HepG2 (cell line): ENCODE measurements at regions not wholly inside any gene's neighbourhood (a gene's known extent, or its start where the extent isn't known, plus 50 kb on each side); places are given as distances from the start of the nearest gene placed in this dataset.

ENCODE experiments used
- ATAC-seq: fragments of 200-7000 bp; cut with Tn5 transposase; 3 replicates; pipeline ENCODE4 v1.9.1; 2020; ENCODE audit warnings: mild to moderate bottlenecking, moderate library complexity
- BruUV-seq: library from RNA; stranded (reverse); fragments of 400-500 nt; replicated peaks from 2 replicates; lab custom pipeline; 2021; lab: Mats Ljungman, UMichigan
- CTCF ChIA-PET: fragments of 300-600 bp; formaldehyde crosslinking; extraction: SDS; loops from one replicate; lab custom pipeline; 2021; ENCODE audit warnings: low total read pairs, inconsistent platforms, low intra/inter-chr PET ratio; lab: Yijun Ruan, JAX
- POLR2A ChIA-PET: fragments of 350-600 bp; sonication (Branson Sonifier 250); formaldehyde crosslinking; loops from one replicate; lab custom pipeline; 2020; ENCODE audit warnings: antibody characterized with exemption, inconsistent platforms; lab: Yijun Ruan, JAX
- DNase-seq: peaks from one replicate; pipeline ENCODE4 v3.0.0-alpha.2; 2015; ENCODE audit warnings: low spot score
- FAIRE-seq: peaks from 3 replicates; lab custom pipeline; 2011; peaks lifted over from hg19 to GRCh38; lab: Jason Lieb, UNC
- H2AFZ ChIP-seq: one replicate; pipeline ENCODE4 v1.6.1; 2011; ENCODE audit warnings: low read length, inconsistent platforms
- H3K27ac ChIP-seq: fragments of 300-600 bp; 3 replicates; pipeline ENCODE4 v1.8.0; 2011; ENCODE audit warnings: mixed run types, mild to moderate bottlenecking, mixed read lengths, low read length, inconsistent platforms; ENCODE audit not compliant: insufficient read depth; ENCODE audit errors: extremely low read length
- H3K27me3 ChIP-seq, 2 experiments: fragments of 200-600 bp in 1 of 2; 2 replicates in 1 of 2; 3 replicates in 1 of 2; pipeline versions ENCODE4 v1.6.0 to v1.8.0; 2011; ENCODE audit warnings: low read length in 2 of 2, mild to moderate bottlenecking in 2 of 2, moderate library complexity in 2 of 2, inconsistent platforms in 1 of 2; ENCODE audit not compliant: insufficient read depth in 2 of 2, control insufficient read depth in 1 of 2
- H3K36me3 ChIP-seq, 2 experiments: fragments of 200-600 bp in 1 of 2; replicated peaks in 1 of 2; 2 replicates in 1 of 2; 3 replicates in 1 of 2; pipeline versions ENCODE4 v1.5.1 to v1.8.0; 2011; ENCODE audit warnings: low read length in 2 of 2, inconsistent platforms in 1 of 2; ENCODE audit not compliant: insufficient read depth in 2 of 2, control insufficient read depth in 1 of 2
- H3K4me1 ChIP-seq: 2 replicates; pipeline ENCODE4 v1.5.1; 2012; ENCODE audit warnings: low read length, inconsistent platforms; ENCODE audit not compliant: insufficient read depth
- H3K4me2 ChIP-seq: 2 replicates; pipeline ENCODE4 v1.6.0; 2011; ENCODE audit warnings: low read depth, low read length, inconsistent platforms
- H3K4me3 ChIP-seq, 3 experiments: fragments of 200-600 bp in 1 of 3; sonication (generic), shearing (Covaris generic) in 1 of 3; replicated peaks in 1 of 3; 2 replicates each; pipeline ENCODE4 v1.5.1; 2011 to 2016; ENCODE audit warnings: low read length in 3 of 3, inconsistent platforms in 2 of 3, low read depth in 2 of 3, mild to moderate bottlenecking in 2 of 3, control low read depth in 1 of 3, mixed read lengths in 1 of 3; ENCODE audit not compliant: insufficient read depth in 1 of 3
- H3K79me2 ChIP-seq: one replicate; pipeline ENCODE4 v1.6.1; 2011; ENCODE audit warnings: low read length, inconsistent platforms; ENCODE audit not compliant: insufficient read depth
- H3K9ac ChIP-seq: 2 replicates; pipeline ENCODE4 v1.6.0; 2011; ENCODE audit warnings: mild to moderate bottlenecking, low read depth, low read length, inconsistent platforms; ENCODE audit not compliant: insufficient read depth
- H3K9me3 ChIP-seq: 2 replicates; pipeline ENCODE4 v1.5.1; 2012; ENCODE audit warnings: mild to moderate bottlenecking, low read length
- H4K20me1 ChIP-seq: 2 replicates; pipeline ENCODE4 v1.6.0; 2011; ENCODE audit warnings: inconsistent platforms, mild to moderate bottlenecking, low read length, moderate library complexity; ENCODE audit not compliant: insufficient read depth
- FIP1L1 ChIP-seq: fragments of 200-400 bp; formaldehyde crosslinking; IDR thresholded peaks from 2 replicates; pipeline ENCODE4 v1.6.1; 2018; ENCODE audit warnings: low read depth, mild to moderate bottlenecking, low read length, moderate library complexity, borderline replicate concordance; ENCODE audit not compliant: insufficient read depth
- FLYWCH1 ChIP-seq: sonication (generic); formaldehyde crosslinking; IDR thresholded peaks from 2 replicates; pipeline ENCODE4 v1.8.1; 2023; ENCODE audit warnings: mild to moderate bottlenecking, missing genetic modification reagents
- FOXA3 ChIP-seq: IDR thresholded peaks from 2 replicates; pipeline ENCODE4 v1.6.1; 2016; ENCODE audit warnings: missing genetic modification reagents, missing compliant biosample characterization
- HDAC1 ChIP-seq: sonication (generic); formaldehyde crosslinking; IDR thresholded peaks from 2 replicates; pipeline ENCODE4 v1.5.1; 2020; ENCODE audit warnings: mild to moderate bottlenecking, missing genetic modification reagents
- HNRNPLL ChIP-seq: fragments of 200-400 bp; formaldehyde crosslinking; IDR thresholded peaks from 2 replicates; pipeline ENCODE4 v1.6.1; 2017; ENCODE audit warnings: mild to moderate bottlenecking, low read depth, low read length; ENCODE audit not compliant: poor library complexity, severe bottlenecking
- PHB2 ChIP-seq: fragments of 450-650 bp; IDR thresholded peaks from 2 replicates; pipeline ENCODE4 v1.6.1; 2018; ENCODE audit not compliant: partially characterized antibody
- SIX1 ChIP-seq: sonication (generic); formaldehyde crosslinking; IDR thresholded peaks from 2 replicates; pipeline ENCODE4 v1.4.0; 2020; ENCODE audit warnings: missing genetic modification reagents, borderline replicate concordance
- SP2 ChIP-seq: sonication (generic); formaldehyde crosslinking; IDR thresholded peaks from 2 replicates; pipeline ENCODE4 v1.5.1; 2020; ENCODE audit warnings: mild to moderate bottlenecking, missing genetic modification reagents
- ZMYM2 ChIP-seq: sonication (generic); formaldehyde crosslinking; IDR thresholded peaks from 2 replicates; pipeline ENCODE4 v1.8.0; 2022; ENCODE audit warnings: mild to moderate bottlenecking, missing genetic modification reagents
- ZNF263 ChIP-seq: sonication (generic); formaldehyde crosslinking; IDR thresholded peaks from 2 replicates; pipeline ENCODE4 v1.4.0; 2020; ENCODE audit warnings: missing genetic modification reagents
- ZNF468 ChIP-seq: sonication (generic); formaldehyde crosslinking; IDR thresholded peaks from 2 replicates; pipeline ENCODE4 v1.8.0; 2022; ENCODE audit warnings: mild to moderate bottlenecking, moderate library complexity, missing genetic modification reagents
- in situ Hi-C: cut with HindIII; loops from 2 replicates; pipeline ENCODE4 v1.10.0; 2017; ENCODE audit warnings: low pct_unique_long_range_greater_than_20kb; ENCODE audit not compliant: extremely low pct_ligation_motif_present
- intact Hi-C: fragments of 100-400 bp; cut with micrococcal nuclease; formaldehyde crosslinking; loops from one replicate; pipeline ENCODE4 v1.10.0; 2022; ENCODE audit not compliant: unreplicated experiment
- TF ChIP-seq, protein P1 (sequence below): sonication (generic); formaldehyde crosslinking; IDR thresholded peaks from 2 replicates; pipeline ENCODE4 v1.9.0; 2021; ENCODE audit warnings: missing genetic modification reagents, mild to moderate bottlenecking, borderline replicate concordance
- TF ChIP-seq, protein P2 (sequence below): sonication (generic); formaldehyde crosslinking; IDR thresholded peaks from 2 replicates; pipeline ENCODE4 v1.8.0; 2022; ENCODE audit warnings: missing genetic modification reagents, mild to moderate bottlenecking, moderate library complexity, borderline replicate concordance
- TF ChIP-seq, protein P3 (sequence below): sonication (generic); formaldehyde crosslinking; IDR thresholded peaks from 2 replicates; pipeline ENCODE4 v1.4.0; 2020; ENCODE audit warnings: missing genetic modification reagents, low read depth, mild to moderate bottlenecking, borderline replicate concordance
- TF ChIP-seq, protein P4 (sequence below): sonication (generic); formaldehyde crosslinking; IDR thresholded peaks from 2 replicates; pipeline ENCODE4 v1.4.0; 2020; ENCODE audit warnings: missing genetic modification reagents
- TF ChIP-seq, protein P5 (sequence below): sonication (generic); formaldehyde crosslinking; IDR thresholded peaks from 2 replicates; pipeline ENCODE4 v1.4.0; 2020; ENCODE audit warnings: mild to moderate bottlenecking, missing genetic modification reagents, borderline replicate concordance

DNA sequence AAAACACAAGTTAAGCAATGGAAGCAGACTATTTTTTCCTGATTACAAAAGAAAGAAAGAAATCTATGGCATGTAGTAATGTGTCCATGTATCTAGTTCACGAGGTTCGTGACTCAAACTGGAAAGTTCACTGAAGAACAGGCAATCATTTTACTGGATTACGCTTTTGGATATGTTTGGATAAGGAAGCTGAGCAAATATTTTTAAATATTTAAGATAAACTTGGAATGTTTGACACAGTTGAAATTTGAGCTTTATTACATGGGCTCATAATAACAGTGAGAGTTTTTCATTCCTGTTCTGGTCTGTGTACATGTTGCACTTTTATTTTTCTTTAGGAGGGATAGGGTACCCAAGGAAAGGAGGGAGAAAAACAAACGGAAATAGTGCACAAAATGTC lies 244.2 kb upstream of the GK2 start (continued):
- 0 out of 2 replicates have a peak, but pooled peaks have one; percentile 15 for TF ChIP-seq SIX1

DNA sequence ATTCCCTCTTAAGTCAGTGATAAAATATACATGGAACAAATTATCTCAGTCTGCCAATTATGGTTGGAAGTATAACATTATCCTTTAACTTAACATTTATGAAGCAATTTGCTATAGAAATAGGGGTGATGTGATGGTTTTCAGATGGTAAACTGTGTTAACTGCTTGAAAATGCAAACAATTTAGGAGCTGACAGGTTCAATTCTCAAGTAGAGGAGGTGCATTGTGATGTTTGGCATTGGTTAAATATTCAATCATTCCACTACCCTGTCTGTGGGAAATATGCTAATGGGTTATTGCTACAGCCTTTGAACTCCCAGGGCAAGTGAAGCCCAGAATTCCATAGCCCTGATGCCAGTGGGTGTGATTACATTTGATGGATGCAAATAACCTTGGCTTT lies 243.4 kb upstream of the GK2 start:
- TF ChIP-seq FIP1L1 (no peak), ZNF263 (CRISPR knock-in tag) (no peak), SP2 (no peak), PHB2 (no peak), FOXA3 (CRISPR knock-in tag) (no peak), HDAC1 (CRISPR knock-in tag) (no peak), ZMYM2 (CRISPR knock-in tag) (no peak), FLYWCH1 (CRISPR knock-in tag) (no peak), ZNF468 (no peak), HNRNPLL (no peak)
- TF ChIP-seq, protein P1, sequence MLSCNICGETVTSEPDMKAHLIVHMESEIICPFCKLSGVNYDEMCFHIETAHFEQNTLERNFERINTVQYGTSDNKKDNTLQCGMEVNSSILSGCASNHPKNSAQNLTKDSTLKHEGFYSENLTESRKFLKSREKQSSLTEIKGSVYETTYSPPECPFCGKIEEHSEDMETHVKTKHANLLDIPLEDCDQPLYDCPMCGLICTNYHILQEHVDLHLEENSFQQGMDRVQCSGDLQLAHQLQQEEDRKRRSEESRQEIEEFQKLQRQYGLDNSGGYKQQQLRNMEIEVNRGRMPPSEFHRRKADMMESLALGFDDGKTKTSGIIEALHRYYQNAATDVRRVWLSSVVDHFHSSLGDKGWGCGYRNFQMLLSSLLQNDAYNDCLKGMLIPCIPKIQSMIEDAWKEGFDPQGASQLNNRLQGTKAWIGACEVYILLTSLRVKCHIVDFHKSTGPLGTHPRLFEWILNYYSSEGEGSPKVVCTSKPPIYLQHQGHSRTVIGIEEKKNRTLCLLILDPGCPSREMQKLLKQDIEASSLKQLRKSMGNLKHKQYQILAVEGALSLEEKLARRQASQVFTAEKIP, result no peak
- TF ChIP-seq, protein P2, sequence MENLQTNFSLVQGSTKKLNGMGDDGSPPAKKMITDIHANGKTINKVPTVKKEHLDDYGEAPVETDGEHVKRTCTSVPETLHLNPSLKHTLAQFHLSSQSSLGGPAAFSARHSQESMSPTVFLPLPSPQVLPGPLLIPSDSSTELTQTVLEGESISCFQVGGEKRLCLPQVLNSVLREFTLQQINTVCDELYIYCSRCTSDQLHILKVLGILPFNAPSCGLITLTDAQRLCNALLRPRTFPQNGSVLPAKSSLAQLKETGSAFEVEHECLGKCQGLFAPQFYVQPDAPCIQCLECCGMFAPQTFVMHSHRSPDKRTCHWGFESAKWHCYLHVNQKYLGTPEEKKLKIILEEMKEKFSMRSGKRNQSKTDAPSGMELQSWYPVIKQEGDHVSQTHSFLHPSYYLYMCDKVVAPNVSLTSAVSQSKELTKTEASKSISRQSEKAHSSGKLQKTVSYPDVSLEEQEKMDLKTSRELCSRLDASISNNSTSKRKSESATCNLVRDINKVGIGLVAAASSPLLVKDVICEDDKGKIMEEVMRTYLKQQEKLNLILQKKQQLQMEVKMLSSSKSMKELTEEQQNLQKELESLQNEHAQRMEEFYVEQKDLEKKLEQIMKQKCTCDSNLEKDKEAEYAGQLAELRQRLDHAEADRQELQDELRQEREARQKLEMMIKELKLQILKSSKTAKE (CRISPR knock-in tag), result no peak
- TF ChIP-seq, protein P3, sequence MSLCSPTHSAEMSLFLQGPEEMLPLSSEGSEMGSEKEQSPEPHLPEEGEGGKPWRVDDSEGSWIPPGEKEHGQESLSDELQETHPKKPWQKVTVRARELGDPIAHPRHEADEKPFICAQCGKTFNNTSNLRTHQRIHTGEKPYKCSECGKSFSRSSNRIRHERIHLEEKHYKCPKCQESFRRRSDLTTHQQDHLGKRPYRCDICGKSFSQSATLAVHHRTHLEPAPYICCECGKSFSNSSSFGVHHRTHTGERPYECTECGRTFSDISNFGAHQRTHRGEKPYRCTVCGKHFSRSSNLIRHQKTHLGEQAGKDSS (CRISPR knock-in tag), result no peak
- TF ChIP-seq, protein P4, sequence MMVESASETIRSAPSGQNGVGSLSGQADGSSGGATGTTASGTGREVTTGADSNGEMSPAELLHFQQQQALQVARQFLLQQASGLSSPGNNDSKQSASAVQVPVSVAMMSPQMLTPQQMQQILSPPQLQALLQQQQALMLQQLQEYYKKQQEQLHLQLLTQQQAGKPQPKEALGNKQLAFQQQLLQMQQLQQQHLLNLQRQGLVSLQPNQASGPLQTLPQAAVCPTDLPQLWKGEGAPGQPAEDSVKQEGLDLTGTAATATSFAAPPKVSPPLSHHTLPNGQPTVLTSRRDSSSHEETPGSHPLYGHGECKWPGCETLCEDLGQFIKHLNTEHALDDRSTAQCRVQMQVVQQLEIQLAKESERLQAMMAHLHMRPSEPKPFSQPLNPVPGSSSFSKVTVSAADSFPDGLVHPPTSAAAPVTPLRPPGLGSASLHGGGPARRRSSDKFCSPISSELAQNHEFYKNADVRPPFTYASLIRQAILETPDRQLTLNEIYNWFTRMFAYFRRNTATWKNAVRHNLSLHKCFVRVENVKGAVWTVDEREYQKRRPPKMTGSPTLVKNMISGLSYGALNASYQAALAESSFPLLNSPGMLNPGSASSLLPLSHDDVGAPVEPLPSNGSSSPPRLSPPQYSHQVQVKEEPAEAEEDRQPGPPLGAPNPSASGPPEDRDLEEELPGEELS, result no peak
- TF ChIP-seq, protein P5, sequence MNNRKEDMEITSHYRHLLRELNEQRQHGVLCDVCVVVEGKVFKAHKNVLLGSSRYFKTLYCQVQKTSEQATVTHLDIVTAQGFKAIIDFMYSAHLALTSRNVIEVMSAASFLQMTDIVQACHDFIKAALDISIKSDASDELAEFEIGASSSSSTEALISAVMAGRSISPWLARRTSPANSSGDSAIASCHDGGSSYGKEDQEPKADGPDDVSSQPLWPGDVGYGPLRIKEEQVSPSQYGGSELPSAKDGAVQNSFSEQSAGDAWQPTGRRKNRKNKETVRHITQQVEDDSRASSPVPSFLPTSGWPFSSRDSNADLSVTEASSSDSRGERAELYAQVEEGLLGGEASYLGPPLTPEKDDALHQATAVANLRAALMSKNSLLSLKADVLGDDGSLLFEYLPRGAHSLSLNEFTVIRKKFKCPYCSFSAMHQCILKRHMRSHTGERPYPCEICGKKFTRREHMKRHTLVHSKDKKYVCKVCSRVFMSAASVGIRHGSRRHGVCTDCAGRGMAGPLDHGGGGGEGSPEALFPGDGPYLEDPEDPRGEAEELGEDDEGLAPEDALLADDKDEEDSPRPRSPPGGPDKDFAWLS (CRISPR knock-in tag), result no peak
- no peaks in the 10 kb centered on the region; a peak in 1 of 5 replicates for H3K27me3 ChIP-seq
- CTCF ChIA-PET, result no interaction called here
- H2AFZ ChIP-seq, result no peak overlapping the region
- no peaks in the 10 kb centered on the region; the same call in 1 of the 2 replicates for H3K4me1 ChIP-seq
- H3K4me3 ChIP-seq, result no peak overlapping the region
- H3K9ac ChIP-seq, result no peak overlapping the region
- H3K36me3 ChIP-seq, result no peaks in the 10 kb centered on the region
- no peaks in the 10 kb centered on the region for H3K9me3 ChIP-seq
- H3K27ac ChIP-seq, result no peak overlapping the region
- DNase-seq (peak; percentile 1), ATAC-seq (no peak), FAIRE-seq (no peak)
- H3K4me2 ChIP-seq, result no peak overlapping the region
- no TSS peak for BruUV-seq
- POLR2A ChIA-PET, result no interaction called here
- H4K20me1 ChIP-seq, result no peaks in the 10 kb centered on the region
- H3K79me2 ChIP-seq, result no peaks in the 10 kb centered on the region
- in situ Hi-C loops (no loop called here), intact Hi-C loops (no loop called here)
